GM18502 (cell line): ENCODE measurements at regions not wholly inside any gene's neighbourhood (a gene's known extent, or its start where the extent isn't known, plus 50 kb on each side); places are given as distances from the start of the nearest gene placed in this dataset.
"Not testable (repeated sequence)": the region's sequence is repeated elsewhere in the genome, so short reads cannot be mapped to it uniquely, and the experiment has no call there.

Source experiments
- ATAC-seq: cut with Tn5 transposase; IDR thresholded peaks from one replicate; pipeline ENCODE4 v1.9.1; 2021; ENCODE audit warnings: mild to moderate bottlenecking; ENCODE audit not compliant: unreplicated experiment, poor library complexity

DNA sequence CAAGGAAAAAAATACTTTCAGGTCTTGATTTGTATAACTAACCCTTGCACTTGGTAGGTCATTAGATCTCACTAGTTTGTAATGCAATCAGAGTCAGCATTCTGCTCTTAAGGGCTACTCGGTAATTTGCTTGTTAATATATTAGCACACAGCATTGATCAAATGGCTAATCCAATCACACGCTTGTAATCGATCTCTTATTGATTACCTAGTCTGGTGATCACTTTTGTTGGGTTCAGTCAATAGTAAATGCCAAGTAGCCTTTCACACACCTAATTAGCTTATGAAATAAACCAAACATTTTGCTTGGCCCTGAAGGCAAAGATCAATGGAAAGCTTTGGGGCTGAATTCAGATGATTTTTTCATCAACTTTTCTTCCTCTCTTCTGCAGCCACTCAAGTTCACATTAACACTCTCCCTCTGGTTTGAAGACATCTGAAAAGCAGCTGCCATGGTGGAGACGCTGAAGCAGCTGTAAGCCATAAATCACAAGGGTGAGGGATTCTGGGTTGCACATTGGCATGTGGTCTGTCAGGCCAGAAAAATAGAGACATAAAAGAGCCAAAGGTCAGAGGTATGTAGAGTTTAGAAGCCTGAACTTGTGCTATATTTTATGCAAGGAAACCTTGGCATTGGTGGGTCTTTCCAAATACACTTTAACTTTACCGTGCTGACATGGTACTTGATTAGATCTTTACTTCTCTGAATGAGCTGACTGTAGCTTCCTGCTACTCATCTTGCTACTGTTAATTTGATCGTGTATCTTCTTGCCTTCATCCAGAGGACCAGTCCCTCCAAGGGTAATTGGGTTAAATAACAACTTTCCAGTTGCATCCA, 234.4 kb downstream of the SIM1 start:
- ATAC-seq: no peak

- ATAC-seq: no peak
These were observed 235.2 kb downstream of the SIM1 start for GRCh38 chr6:100229512-100229911.

DNA sequence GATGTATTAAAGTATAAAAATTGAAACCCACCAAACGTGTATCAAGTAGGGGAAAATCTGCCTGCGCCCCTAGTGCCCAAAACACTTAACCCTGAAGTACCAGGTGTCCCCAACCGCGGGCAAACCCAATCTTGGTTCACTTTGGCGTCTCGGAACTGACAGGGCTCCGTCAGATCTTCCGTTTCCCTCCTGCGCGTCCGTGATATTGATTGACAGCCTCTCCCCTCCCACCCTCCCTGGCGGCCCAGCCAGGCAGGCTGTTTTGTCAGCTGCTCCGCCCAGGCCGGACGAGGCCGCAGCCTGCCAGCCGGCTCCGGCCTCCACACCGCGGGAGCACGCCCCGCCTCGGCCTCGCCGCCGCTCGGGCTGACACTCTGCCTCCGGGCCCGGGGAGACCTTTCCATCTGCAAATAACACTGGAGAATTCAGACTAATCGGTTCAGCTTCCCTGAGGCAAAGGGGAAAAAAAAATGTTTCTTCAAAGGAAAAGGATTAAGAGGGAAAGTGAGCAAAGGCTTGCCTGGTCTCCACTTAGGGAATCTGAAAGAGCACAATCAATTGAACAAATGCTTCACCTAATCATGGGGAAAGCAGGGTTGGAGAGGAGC, 234.9 kb upstream of the MCHR2 start:
- peak; percentile 99 for ATAC-seq

DNA sequence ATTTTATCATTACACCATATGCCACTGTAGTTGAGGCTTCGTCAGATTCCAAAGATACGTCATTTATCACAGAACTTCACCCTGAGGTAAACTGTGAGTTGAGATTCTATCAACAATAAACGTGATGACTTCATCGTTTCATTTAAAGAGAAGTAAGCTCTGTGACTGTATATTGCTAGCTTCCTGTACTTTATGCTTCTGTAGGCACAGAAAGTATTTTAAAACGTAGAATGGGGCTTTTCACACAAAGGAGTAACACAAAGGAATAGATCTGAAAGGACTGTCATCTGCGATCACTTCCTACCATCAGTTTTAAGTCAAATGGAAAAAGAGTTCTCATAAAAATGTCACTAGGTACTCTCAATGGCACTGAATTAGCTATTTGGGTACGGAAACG, 234.4 kb upstream of the MCHR2 start:
- peak; percentile 7 for ATAC-seq

- ATAC-seq: no peak
These were observed 232.8 kb upstream of the MCHR2 start for GRCh38 chr6:100226811-100227210.

DNA sequence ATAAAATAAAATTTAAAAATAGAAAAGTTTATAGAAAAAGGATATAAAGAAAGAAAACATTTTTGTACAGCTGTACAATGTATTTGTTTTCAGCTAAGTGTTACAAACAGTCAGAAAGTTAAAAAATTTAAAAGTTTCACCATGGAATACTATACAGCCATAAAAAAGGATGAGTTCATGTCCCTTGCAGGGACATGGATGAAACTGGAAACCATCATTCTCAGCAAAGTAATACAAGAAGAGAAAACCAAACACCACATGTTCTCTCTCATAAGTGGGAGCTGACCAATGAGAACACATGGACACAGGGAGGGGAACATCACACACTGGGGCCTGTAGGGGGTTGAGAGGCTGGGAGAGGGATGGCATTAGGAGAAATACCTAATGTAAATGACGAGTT, 229.9 kb upstream of the MCHR2 start:
- not testable (repeated sequence) for ATAC-seq

GRCh38 chr6:100220543-100220942, 226.5 kb upstream of the MCHR2 start:
- no peak for ATAC-seq

DNA sequence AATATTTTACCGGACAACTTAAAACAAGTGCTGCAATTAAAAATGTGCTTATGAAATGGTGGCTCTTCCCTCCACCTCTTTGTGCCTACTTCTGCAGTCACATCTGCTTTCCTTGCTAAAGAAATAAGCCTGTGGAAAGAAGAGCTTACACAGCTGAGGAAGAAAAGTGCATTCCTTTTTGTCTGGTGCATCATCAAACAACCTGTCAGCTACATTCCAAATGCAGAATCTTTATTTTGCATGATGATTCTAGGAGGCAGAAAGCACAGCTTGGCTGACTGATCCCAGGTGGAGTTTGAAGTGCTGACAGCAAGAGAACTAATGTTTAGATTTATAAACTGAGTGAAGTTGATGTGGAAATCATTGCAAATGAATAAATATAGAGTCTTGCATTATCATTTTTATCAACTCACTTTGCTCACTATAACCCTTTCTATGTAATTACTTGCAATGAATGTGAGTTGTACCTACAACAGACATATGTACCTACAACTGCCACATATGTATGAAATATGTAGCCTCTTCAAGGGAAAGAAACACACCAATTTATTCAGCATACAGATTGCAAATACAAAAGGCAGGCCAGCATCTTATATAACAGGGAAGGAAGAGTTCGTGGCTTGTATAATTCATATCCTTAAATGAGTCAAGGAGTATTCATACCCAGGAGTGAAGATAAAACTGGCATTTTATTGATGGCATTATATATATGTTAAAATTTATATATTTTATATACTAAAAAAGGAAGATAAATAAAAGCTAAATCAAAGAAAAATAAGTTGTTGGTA, 223.4 kb upstream of the MCHR2 start:
- no peak for ATAC-seq

GRCh38 chr6:100216760-100217159, 222.7 kb upstream of the MCHR2 start:
- ATAC-seq: no peak

DNA sequence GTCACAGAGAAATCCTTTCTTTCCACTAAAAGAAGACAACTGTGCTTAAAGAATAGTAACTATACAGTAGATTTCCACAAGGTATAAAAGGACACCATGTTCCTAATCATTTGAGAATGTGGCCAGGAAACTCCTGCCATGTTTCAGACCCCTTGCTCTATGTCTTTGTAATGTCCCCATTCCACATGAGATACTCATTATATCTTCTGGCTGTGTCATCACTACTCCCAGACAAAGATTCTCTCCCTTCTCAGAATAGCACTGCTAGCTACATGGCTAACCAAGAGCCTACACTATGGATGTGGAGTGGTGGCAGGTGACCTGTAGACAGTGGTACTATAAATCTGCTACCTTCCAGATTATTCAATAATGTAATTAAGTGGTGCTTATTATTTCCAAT, 218.1 kb upstream of the MCHR2 start:
- ATAC-seq: no peak

- ATAC-seq: no peak
These were observed 216.4 kb upstream of the MCHR2 start for GRCh38 chr6:100210137-100211117.

DNA sequence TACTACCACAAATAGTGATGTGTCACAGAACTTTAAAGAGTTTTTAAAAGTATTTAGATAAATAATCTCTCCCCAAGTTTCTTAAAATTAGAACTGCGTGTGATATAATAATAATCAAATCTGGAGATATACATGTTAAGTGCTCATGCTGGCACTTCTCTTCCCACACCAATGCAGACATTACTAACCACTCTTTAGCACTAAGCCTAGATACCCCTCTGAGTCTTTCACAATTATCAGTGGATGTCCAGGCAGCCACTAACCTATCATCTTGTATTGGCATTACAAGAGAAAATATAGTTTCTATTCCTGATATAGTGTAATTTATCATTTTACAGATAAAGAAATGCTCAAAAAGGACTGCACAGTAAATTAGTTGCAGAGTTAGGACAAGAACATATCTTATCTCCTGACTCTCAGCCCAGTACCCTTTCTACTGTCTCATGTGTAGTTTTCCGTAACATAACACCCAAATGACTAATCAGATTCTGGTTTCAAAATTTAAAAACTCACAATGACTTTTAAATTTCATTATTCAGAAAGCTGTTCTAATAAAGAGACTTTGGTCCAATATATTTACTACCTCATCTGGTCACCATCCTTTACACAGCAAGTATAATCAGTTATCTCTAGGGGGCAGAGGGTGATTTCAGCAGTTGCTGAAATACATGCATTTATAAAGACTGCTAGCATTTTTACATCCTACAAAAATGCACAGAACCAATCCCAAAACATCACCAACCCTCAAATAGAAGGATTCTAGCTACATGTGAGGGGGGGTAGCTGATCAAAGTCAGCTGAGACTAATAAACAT, 215.5 kb upstream of the MCHR2 start:
- ATAC-seq: no peak

GRCh38 chr6:100203400-100203799, 209.4 kb upstream of the MCHR2 start:
- no peak for ATAC-seq

DNA sequence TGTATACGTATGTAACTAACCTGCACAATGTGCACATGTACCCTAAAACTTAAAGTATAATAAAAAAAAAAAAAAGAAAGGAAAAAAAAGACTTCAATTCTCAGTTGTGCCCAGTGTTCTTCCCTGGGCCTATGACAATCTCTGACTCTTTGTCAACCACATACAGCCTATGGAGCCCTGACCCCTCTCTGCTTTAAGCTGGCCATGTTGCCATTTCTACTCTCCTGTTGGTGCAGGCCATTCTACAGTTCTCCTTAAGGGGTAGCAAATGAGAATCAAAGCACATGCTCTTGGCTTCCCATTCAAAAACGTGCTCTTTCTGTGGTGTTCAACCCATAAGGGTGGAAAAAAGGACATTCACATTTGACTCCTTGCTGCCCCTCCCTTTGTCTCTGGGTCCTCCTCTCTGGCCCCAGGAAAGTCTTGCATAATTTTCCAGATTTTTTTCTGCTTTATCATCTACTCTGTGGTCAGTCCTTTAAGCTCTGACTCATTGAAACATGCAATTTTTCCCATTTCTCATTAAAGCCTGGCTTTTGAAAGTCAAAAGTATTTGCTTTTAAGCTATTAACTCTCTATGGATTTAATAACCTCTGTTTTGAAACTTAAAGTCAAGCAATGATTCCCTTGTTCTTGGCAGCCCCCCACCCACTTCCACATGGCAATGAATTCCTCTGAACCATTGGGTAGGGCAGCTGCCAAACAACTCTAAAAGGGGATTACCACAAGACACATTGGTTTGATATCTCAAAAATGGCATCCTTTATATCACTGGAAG, 208.6 kb upstream of the MCHR2 start:
- ATAC-seq: no peak

DNA sequence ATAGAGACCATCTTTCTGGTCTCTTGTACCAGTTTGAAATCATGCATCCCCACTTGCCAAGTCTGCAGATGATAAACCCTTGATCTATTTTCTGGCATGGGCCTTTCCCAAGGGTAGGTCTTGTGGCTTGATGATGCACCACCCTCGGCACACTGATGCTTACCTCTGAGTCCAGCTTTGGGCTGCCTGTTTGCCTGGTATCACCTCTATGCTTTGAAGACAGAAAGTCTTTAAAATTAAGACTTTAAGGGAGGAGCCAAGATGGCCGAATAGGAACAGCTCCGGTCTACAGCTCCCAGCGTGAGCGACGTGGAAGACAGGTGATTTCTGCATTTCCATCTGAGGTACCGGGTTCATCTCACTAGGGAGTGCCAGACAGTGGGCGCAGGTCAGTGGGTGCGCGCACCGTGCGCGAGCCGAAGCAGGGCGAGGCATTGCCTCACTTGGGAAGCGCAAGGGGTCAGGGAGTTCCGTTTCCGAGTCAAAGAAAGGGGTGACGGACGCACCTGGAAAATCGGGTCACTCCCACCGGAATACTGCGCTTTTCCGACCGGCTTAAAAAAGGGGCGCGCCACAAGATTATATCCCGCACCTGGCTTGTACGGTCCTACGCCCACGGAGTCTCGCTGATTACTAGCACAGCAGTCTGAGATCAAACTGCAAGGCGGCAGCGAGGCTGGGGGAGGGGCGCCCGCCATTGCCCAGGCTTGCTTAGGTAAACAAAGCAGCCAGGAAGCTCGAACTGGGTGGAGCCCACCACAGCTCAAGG, 202.4 kb upstream of the MCHR2 start:
- ATAC-seq: not testable (repeated sequence)

GRCh38 chr6:100195244-100195643, 201.2 kb upstream of the MCHR2 start:
- not testable (repeated sequence) for ATAC-seq

- no peak for ATAC-seq
These were observed 200.5 kb upstream of the MCHR2 start for GRCh38 chr6:100194535-100194934.

DNA sequence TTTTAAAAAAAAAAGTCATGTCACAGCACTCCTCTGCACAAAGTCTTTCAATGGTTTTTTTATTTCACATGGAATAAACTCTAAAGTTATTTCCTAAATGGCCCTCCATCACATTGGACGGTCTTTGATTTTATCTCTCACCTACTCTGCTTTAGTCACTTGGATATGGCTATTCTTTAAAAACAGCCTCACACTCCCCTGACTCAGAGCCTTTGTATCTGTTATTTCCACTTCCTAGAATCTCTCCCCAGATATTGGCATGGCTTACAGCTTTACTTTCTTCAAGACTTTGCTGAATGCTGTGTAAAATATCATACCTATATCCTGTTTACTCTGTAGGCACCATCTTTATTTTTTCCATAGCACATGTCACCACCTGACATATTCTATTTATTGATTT, 194.7 kb upstream of the MCHR2 start:
- ATAC-seq: no peak
